Body of pancreas (tissue), 4 donors: ENCODE measurements at regions not wholly inside any gene's neighbourhood (a gene's known extent, or its start where the extent isn't known, plus 50 kb on each side); places are given as distances from the start of the nearest gene placed in this dataset.
"Not testable (repeated sequence)": the region's sequence is repeated elsewhere in the genome, so short reads cannot be mapped to it uniquely, and the experiment has no call there.

Experiments
- ATAC-seq: fragments of 150-250 bp; one replicate; pipeline ENCODE4 v1.9.1; 2016
- DNase-seq, 4 donors: peaks; one replicate each; pipeline ENCODE4 v3.0.0-alpha.2; 2019
- H3K27ac ChIP-seq, 4 donors: fragments of 200-600 bp; sonication (generic); 1 replicate in 3 of 4; 2 replicates in 1 of 4; pipeline versions ENCODE4 v1.5.1 to v1.6.1; 2016 to 2019; ENCODE audit warnings: mild to moderate bottlenecking in 1 of 4, mixed read lengths in 1 of 4, moderate library complexity in 1 of 4
- H3K27me3 ChIP-seq, 2 donors: fragments of 200-600 bp; sonication (generic); one replicate each; pipeline ENCODE4 v1.6.0; 2016; ENCODE audit warnings: mild to moderate bottlenecking in 1 of 2
- H3K36me3 ChIP-seq, 2 donors: fragments of 200-600 bp; sonication (generic); replicated peaks in 1 of 2; 2 replicates each; pipeline ENCODE4 v1.5.1; 2016; ENCODE audit warnings: low read depth in 2 of 2; ENCODE audit not compliant: insufficient read depth in 1 of 2
- H3K4me1 ChIP-seq: fragments of 200-600 bp; sonication (generic); one replicate; pipeline ENCODE4 v1.6.0; 2016
- H3K4me3 ChIP-seq, 2 donors: fragments of 200-600 bp; sonication (generic); 1 replicate in 1 of 2; 2 replicates in 1 of 2; pipeline ENCODE4 v1.5.1; 2016 to 2019
- H3K9me3 ChIP-seq, 3 donors: fragments of 200-600 bp; sonication (generic); 1 replicate in 2 of 3; 2 replicates in 1 of 3; pipeline ENCODE4 v1.5.1; 2016
- CTCF ChIP-seq, 7 experiments: fragments of 450-650 bp in 4 of 7; fragments of 200-600 bp in 3 of 7; sonication (generic) in 3 of 7; IDR thresholded peaks; one replicate each; pipeline ENCODE4 v1.5.1; 2016 to 2019; ENCODE audit warnings: antibody characterized with exemption in 7 of 7
- POLR2A ChIP-seq, 3 donors: fragments of 450-650 bp; IDR thresholded peaks; one replicate each; pipeline ENCODE4 v1.6.1; 2016; ENCODE audit warnings: antibody characterized with exemption in 3 of 3, mild to moderate bottlenecking in 2 of 3
- WGBS, 2 donors: methylation state at CpG; one replicate each; pipeline ENCODE4 v1.1.5; 2017; 5-methylcytosine and 5-hydroxymethylcytosine counted together
- intact Hi-C: fragments of 100-400 bp; cut with DNase I; formaldehyde crosslinking; loops from one replicate; pipeline ENCODE4 v1.15.1; 2023

- DNase-seq: no peak
- 50 to 80% methylated on average over 1 of the region's 1 CpG for WGBS, 2 donors
Measured at GRCh38 chrX:131201986-131202385, 87.1 kb downstream of the IGSF1 start.

GRCh38 chrX:131199091-131199490 lies 90.0 kb downstream of the IGSF1 start:
- ATAC-seq: no peak
- no peak for TF ChIP-seq POLR2A (IDR thresholded peaks at IDR 0.05)
- TF ChIP-seq CTCF (IDR thresholded peaks at IDR 0.05): no peak

More at GRCh38 chrX:131201986-131202385, 87.1 kb downstream of the IGSF1 start:
- Histone ChIP-seq H3K36me3 (no peaks in the 10 kb centered on the region), H3K9me3 (no peaks in the 10 kb centered on the region), H3K4me1 (no peaks in the 10 kb centered on the region), H3K4me3 (no peak overlapping the region), H3K27ac (no peak overlapping the region), H3K27me3 (no peaks in the 10 kb centered on the region)
- TF ChIP-seq CTCF (IDR thresholded peaks at IDR 0.05) (no peak), POLR2A (IDR thresholded peaks at IDR 0.05) (no peak)
- intact Hi-C loops: no loop called here
- ATAC-seq: no peak

GRCh38 chrX:131187206-131187605 lies 101.9 kb downstream of the IGSF1 start:
- Histone ChIP-seq H3K4me1 (no peaks in the 10 kb centered on the region), H3K27me3 (no peaks in the 10 kb centered on the region), H3K9me3 (no peaks in the 10 kb centered on the region), H3K36me3 (no peaks in the 10 kb centered on the region), H3K4me3 (no peak overlapping the region), H3K27ac (no peak overlapping the region)
- WGBS, 2 donors: 73 to 75% methylated on average over 1 of the region's 1 CpG
- DNase-seq: no peak
- ATAC-seq: no peak
- TF ChIP-seq CTCF (IDR thresholded peaks at IDR 0.05) (no peak), POLR2A (IDR thresholded peaks at IDR 0.05) (no peak)
- intact Hi-C loops: no loop called here

More at GRCh38 chrX:131199091-131199490, 90.0 kb downstream of the IGSF1 start:
- Histone ChIP-seq H3K27ac (no peak overlapping the region), H3K27me3 (no peaks in the 10 kb centered on the region), H3K36me3 (no peaks in the 10 kb centered on the region), H3K9me3 (no peaks in the 10 kb centered on the region), H3K4me3 (no peak overlapping the region), H3K4me1 (no peaks in the 10 kb centered on the region)
- DNase-seq: no peak
- intact Hi-C loops: no loop called here
- WGBS, 2 donors: 77 to 78% methylated on average over 6 of the region's 6 CpGs

GRCh38 chrX:131170148-131170547 lies 112.0 kb downstream of the ARHGAP36 start:
- TF ChIP-seq POLR2A (IDR thresholded peaks at IDR 0.05) (no peak), CTCF (IDR thresholded peaks at IDR 0.05) (no peak)
- no peaks in the 10 kb centered on the region for H3K36me3 ChIP-seq
- no peak for ATAC-seq
- 100% methylated on average over 1 of the region's 1 CpG; no CpG with 5 or more reads in 1 of the 2 donors for WGBS, 2 donors
- H3K27me3 ChIP-seq: no peaks in the 10 kb centered on the region
- no peak overlapping the region for H3K4me3 ChIP-seq
- H3K9me3 ChIP-seq: no peaks in the 10 kb centered on the region
- no peaks in the 10 kb centered on the region for H3K4me1 ChIP-seq
- H3K27ac ChIP-seq: no peak overlapping the region
- intact Hi-C loops: no loop called here
- DNase-seq: no peak

- H3K36me3 ChIP-seq, intact Hi-C loops, H3K9me3 ChIP-seq, H3K4me3 ChIP-seq, H3K4me1 ChIP-seq, H3K27me3 ChIP-seq, ATAC-seq, DNase-seq, H3K27ac ChIP-seq: not testable (repeated sequence)
- 71 to 83% methylated on average over 1 to 4 of the region's 4 CpGs for WGBS, 2 donors
Measured at GRCh38 chrX:131163645-131164044, 105.5 kb downstream of the ARHGAP36 start.

DNA sequence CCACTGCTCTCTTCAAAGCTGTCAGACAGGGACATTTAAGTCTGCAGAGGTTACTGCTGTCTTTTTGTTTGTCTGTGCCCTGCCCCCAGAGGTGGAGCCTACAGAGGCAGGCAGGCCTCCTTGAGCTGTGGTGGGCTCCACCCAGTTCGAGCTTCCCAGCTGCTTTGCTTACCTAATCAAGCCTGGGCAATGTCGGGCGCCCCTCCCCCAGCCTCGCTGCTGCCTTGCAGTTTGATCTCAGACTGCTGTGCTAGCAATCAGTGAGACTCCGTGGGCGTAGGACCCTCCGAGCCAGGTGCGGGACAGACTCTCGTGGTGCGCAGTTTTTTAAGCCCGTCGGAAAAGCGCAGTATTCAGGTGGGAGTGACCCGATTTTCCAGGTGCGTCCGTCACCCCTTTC lies 99.5 kb downstream of the ARHGAP36 start:
- H3K4me3 ChIP-seq, intact Hi-C loops, H3K9me3 ChIP-seq, H3K27ac ChIP-seq, H3K4me1 ChIP-seq, H3K36me3 ChIP-seq, ATAC-seq, H3K27me3 ChIP-seq: not testable (repeated sequence)
- WGBS, 2 donors: 8% methylated on average over 2 of the region's 16 CpGs; no CpG with 5 or more reads in 1 of the 2 donors
- peak; percentile 1 to 54 (median 20) for DNase-seq
